SJSA1 (cell line): ENCODE measurements at regions not wholly inside any gene's neighbourhood (a gene's known extent, or its start where the extent isn't known, plus 50 kb on each side); places are given as distances from the start of the nearest gene placed in this dataset.
"Not testable (repeated sequence)": the region's sequence is repeated elsewhere in the genome, so short reads cannot be mapped to it uniquely, and the experiment has no call there.

Experiments
- DNase-seq, 2 experiments: peaks; one replicate each; pipeline ENCODE4 v3.0.0-alpha.2; 2015 to 2020; ENCODE audit warnings: low spot score in 2 of 2, low read depth in 1 of 2
- H3K27ac ChIP-seq: fragments of 250-450 bp; sonication (Bioruptor Pico); 2 replicates; pipeline ENCODE4 v1.5.1; 2020; ENCODE audit warnings: mild to moderate bottlenecking, moderate library complexity
- H3K27me3 ChIP-seq: fragments of 250-450 bp; sonication (Bioruptor Pico); replicated peaks from 2 replicates; pipeline ENCODE4 v1.5.1; 2020; ENCODE audit warnings: mild to moderate bottlenecking, moderate library complexity
- H3K36me3 ChIP-seq: fragments of 250-450 bp; sonication (Bioruptor Pico); 2 replicates; pipeline ENCODE4 v1.5.1; 2020; ENCODE audit warnings: mild to moderate bottlenecking
- H3K4me1 ChIP-seq: fragments of 250-450 bp; sonication (Bioruptor Pico); replicated peaks from 2 replicates; pipeline ENCODE4 v1.6.1; 2021; ENCODE audit warnings: mild to moderate bottlenecking
- H3K4me3 ChIP-seq: fragments of 250-450 bp; sonication (Bioruptor Pico); 2 replicates; pipeline ENCODE4 v1.5.1; 2020; ENCODE audit warnings: mild to moderate bottlenecking
- H3K9me3 ChIP-seq: fragments of 250-450 bp; sonication (Bioruptor Pico); replicated peaks from 2 replicates; pipeline ENCODE4 v1.5.1; 2020; ENCODE audit warnings: mild to moderate bottlenecking

DNA sequence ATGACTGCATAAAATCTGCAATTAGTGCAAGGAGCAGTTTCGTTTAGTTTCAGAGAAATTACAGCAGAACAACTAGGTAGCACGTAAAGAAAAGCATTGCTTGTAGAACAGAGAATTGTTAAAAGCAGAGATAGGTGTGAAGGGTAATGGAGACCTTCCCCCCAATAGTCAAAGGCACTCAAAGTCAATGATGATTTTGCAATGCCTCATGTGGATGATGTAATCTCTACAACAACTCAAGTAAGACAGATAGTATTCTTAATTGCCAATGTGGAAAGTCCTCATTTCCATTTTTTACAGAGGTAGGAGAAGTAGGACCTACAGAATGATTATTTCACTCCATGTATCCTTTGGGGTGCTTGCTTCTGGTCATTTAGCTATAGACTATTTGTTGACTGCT, 94.3 kb upstream of the GNAI1 start:
- Histone ChIP-seq H3K4me3 (no peak overlapping the region), H3K4me1 (no peaks in the 10 kb centered on the region), H3K27ac (no peak overlapping the region), H3K9me3 (no peaks in the 10 kb centered on the region), H3K36me3 (no peaks in the 10 kb centered on the region), H3K27me3 (no peaks in the 10 kb centered on the region)
- DNase-seq, result no peak

DNA sequence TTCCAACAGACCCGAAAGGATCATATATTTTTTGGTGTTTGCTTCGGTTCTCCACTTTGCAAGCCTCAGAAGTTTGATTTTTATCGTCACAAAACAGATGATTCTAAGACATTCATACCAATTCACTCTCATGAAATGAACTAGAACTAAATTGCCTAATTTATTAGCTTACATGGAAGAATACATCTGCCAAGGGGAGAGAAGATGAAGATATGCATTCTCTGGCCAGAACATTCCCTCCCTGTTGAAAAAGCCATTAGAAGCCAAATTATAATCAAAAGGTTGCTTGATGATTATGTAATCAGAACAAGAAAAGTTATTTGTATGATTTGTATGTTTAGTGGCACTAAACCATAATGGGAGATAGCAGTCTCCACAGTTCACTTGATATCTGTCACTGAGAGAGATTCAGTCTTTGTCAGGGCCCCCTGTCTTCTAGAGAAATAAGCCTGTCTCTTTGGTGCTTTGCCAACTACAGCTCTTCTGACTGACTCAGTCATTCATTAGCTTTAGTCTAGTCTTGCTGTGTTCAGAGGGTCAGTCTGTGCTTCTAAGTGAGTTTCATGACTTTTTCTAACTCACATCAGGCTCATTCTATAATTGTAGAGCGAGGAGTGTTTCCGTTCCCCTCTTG, 95.3 kb upstream of the GNAI1 start:
- Histone ChIP-seq H3K4me3 (no peak overlapping the region), H3K36me3 (no peaks in the 10 kb centered on the region), H3K27me3 (no peaks in the 10 kb centered on the region), H3K9me3 (no peaks in the 10 kb centered on the region), H3K27ac (no peak overlapping the region), H3K4me1 (no peaks in the 10 kb centered on the region)
- no peak for DNase-seq

DNA sequence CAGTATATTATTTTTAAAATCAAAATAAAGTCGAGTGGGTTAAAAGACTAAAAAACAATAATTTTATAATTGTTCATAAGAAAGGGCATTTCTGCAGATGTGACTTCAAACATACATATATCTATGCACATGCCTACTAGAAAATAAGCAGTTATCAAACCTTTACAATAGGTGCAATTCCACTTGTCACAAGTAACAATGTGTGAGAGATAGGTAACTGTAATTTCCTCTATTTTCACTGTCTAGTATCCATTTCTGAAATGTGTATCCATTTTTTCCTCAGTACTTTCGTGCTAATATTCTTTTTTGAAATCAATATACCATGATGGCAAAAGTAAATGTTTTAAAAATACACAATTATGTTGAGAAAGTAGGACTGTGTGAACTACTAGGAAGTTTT, 96.9 kb upstream of the GNAI1 start:
- Histone ChIP-seq H3K27me3 (no peaks in the 10 kb centered on the region), H3K4me1 (no peaks in the 10 kb centered on the region), H3K27ac (no peak overlapping the region), H3K36me3 (no peaks in the 10 kb centered on the region), H3K9me3 (no peaks in the 10 kb centered on the region), H3K4me3 (no peak overlapping the region)
- no peak for DNase-seq

DNA sequence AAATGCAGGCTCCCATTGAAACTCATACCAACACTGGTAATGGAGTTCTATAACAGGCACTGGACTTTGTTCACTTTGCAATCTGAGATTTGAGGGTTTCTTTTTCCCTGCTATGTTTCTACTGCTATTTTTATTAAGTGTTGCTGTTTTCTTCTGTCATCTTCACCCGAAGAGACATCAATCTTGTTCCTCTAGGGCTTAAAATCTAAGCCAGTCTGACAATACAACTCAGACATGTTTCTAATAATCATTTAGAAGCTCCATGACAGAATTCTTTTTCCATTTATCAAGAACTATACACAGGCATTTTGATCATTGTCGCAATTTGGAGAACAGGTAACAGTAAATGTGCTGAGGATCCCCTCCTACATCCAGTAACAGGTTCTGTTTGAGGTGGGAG, 98.5 kb upstream of the GNAI1 start:
- Histone ChIP-seq H3K27me3 (no peaks in the 10 kb centered on the region), H3K9me3 (no peaks in the 10 kb centered on the region), H3K4me1 (no peaks in the 10 kb centered on the region), H3K27ac (no peak overlapping the region), H3K4me3 (no peak overlapping the region), H3K36me3 (no peaks in the 10 kb centered on the region)
- no peak for DNase-seq

DNA sequence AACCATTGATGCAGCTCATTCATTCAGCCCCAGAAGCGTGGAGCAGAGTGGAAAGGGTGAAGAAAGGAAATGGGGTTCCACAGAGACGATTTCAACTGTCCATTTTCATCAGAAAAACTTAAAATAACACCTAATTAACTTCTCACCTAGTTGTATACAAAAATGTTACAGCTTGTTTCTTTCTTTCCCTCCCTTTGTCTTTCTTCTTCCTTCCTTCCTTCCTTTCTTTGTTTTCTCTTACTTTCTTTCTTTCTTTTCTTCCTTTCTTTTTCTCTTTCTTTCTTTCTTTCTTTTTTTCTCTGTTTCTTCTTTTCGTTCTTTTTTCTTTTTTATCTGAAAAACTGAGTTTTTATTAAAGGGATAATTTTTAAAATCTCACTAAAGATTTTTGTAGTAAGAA, 105.9 kb upstream of the GNAI1 start:
- Histone ChIP-seq H3K27ac (no peak overlapping the region), H3K4me1 (peaks cover 6% of the 10 kb centered on the region), H3K27me3 (no peaks in the 10 kb centered on the region), H3K4me3 (no peak overlapping the region), H3K9me3 (no peaks in the 10 kb centered on the region), H3K36me3 (no peaks in the 10 kb centered on the region)
- DNase-seq, result no peak

DNA sequence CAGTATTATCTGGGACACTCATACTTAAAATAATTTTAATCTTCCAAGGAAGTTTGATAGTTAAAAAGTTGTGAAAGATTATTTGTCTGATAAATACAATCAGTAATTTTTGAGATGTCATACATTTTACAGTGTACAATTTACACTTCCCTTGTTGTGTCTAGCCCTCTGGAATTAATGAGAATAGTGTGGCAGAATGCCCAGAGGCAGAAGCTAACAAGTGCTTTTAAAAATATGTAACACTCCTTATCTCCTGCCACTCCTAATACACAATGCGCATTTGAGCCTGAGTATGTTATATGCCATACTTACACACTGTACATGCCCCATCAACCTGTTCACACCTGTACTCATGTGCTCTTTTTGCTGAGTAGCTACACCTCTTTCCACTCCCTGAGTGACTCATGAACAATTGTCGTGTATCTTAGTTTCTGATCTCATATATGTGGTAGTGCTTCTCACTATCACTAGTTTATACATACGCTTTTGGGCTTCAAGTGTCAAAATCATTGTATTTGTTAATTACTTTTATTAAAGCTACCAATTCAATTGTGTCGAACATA, 106.9 kb upstream of the GNAI1 start:
- Histone ChIP-seq H3K4me3 (no peak overlapping the region), H3K4me1 (peaks cover 6% of the 10 kb centered on the region), H3K27ac (no peak overlapping the region), H3K36me3 (no peaks in the 10 kb centered on the region), H3K9me3 (no peaks in the 10 kb centered on the region), H3K27me3 (no peaks in the 10 kb centered on the region)
- DNase-seq, result no peak

DNA sequence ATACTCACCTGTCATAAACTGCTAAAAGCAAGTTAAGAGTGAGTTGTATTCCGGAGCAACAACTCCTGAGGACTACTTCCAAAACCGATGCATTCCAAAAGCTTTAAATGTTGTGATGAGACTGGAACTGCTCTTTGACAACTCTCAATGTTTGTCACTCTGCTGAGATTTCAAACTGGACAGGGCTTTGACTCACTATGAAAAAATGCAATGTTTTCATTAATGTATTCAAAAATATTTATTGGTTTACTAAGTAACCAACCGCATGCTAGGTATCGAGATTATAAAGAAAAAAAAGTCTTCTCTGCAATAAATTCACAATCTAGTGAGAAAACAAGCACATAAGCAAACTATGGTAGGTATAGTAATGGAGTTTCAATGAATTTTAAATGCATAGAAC, 107.9 kb upstream of the GNAI1 start:
- Histone ChIP-seq H3K9me3 (no peaks in the 10 kb centered on the region), H3K4me3 (no peak overlapping the region), H3K27ac (peak overlapping the region; percentile 40), H3K4me1 (peaks cover 6% of the 10 kb centered on the region), H3K36me3 (no peaks in the 10 kb centered on the region), H3K27me3 (no peaks in the 10 kb centered on the region)
- peak in 1 of 2 experiments; percentile 49 for DNase-seq

DNA sequence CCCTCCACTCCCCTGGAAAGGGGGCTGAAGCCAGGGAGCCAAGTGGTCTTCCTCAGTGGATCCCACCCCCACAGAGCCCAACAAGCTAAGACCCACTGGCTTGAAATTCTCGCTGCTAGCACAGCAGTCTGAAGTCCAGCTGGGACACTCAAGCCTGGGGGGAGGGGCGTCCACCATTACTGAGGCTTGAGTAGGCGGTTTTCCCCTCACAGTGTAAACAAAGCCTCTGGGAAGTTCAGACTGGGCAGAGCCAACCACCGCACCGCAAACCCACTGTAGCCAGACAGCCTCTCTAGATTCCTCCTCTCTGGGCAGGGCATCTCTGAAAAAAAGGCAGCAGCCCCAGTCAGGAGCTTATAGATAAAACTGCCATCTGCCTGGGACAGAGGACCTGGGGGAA, 114.4 kb upstream of the GNAI1 start:
- not testable (repeated sequence) for DNase-seq, H3K36me3 ChIP-seq, H3K4me1 ChIP-seq, H3K27me3 ChIP-seq, H3K4me3 ChIP-seq, H3K9me3 ChIP-seq, H3K27ac ChIP-seq

DNA sequence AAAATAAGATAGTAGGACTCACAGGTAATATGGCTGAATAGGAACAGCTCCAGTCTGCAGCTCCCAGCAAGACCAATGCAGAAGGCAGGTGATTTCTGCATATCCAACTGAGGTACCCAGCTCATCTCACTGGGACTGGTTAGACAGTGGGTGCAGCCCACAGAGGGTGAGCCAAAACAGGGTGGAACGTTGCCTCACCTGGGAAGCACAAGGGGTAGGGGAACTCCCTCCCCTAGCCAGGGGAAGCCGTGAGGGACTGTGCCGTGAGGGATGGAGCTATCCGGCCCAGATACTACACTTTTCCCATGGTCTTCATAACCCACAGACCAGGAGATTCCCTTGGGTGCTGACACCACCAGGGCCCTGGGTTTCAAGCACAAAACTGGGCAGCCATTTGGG, 114.8 kb upstream of the GNAI1 start:
- DNase-seq, H3K9me3 ChIP-seq, H3K27me3 ChIP-seq, H3K4me3 ChIP-seq, H3K27ac ChIP-seq, H3K36me3 ChIP-seq, H3K4me1 ChIP-seq: not testable (repeated sequence)

DNA sequence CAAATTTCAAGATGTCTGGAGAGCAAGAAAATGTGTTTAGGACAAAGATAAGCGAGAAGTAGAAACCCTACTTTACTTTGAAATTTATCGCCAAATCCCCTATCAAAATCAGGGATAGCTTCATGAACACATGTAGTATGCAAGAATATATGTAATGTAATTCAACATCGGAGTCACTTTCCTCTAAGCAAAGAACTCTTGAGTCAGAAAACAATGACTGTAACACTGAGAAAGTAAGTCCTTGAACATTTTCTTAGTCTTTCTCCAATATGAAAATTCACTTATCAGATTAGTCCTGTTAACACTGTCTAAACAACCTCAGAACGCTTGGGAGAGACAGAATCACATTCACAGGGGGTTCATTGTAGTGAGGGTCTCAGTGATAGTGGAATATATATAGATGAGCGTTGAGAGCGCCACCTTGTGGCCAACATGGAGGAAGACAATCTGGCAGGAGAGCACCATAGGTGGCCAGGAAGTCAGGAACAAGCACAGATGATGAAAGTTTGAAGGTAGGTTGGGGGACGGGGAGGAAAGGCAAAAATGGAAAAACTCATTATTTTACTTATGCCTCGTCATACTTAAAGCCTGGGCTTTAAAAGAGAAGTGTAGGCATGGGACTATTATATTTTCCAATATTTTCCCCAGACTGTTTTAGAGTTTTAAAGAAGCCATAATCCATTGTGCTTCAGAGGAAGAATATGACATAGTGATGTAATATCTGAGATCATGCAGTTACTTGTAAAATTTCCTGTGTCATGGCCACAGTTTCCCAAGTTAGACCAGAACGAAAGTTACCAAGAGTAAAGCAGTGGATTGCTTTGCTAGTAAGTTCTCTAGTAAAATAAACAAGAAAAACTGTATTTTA, 115.5 kb upstream of the GNAI1 start:
- peaks cover 10% of the 10 kb centered on the region for H3K4me1 ChIP-seq
- no peak overlapping the region; the same call in 1 of the 2 replicates for H3K27ac ChIP-seq
- peak; percentile 48 to 66 for DNase-seq
- H3K27me3 ChIP-seq, result no peaks in the 10 kb centered on the region
- H3K36me3 ChIP-seq, result no peaks in the 10 kb centered on the region
- H3K9me3 ChIP-seq, result no peaks in the 10 kb centered on the region
- H3K4me3 ChIP-seq, result no peak overlapping the region

DNA sequence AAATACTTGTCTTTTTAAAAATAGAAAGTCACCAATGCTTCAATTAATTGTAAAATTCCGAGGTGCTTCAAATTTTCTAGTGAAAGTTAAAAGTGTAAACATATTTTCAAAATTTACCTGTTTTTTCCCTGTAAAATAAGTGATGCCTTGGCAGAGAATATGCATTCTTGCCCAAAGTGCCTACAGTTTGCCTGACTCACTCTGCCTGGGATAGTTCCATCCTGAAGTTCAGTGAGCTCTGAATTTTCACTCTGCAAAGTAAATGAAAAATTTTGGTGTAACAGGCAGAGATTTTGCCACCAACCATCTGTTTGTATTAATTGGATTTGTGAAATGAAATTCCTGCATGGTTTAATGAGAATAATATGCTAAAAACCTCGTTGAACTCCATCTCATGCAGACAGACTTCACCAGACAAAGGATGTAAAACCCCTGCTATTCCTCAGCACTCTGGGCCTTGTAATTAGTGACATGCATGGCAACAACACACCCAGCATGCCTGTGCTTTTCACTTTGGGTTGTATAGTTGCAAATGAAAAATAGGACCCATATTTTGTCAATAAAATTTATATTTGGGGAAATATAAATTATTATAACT, 117.4 kb upstream of the GNAI1 start:
- Histone ChIP-seq H3K4me3 (no peak overlapping the region), H3K4me1 (peaks cover 10% of the 10 kb centered on the region), H3K9me3 (no peaks in the 10 kb centered on the region), H3K27ac (no peak overlapping the region), H3K36me3 (no peaks in the 10 kb centered on the region), H3K27me3 (no peaks in the 10 kb centered on the region)
- no peak for DNase-seq

DNA sequence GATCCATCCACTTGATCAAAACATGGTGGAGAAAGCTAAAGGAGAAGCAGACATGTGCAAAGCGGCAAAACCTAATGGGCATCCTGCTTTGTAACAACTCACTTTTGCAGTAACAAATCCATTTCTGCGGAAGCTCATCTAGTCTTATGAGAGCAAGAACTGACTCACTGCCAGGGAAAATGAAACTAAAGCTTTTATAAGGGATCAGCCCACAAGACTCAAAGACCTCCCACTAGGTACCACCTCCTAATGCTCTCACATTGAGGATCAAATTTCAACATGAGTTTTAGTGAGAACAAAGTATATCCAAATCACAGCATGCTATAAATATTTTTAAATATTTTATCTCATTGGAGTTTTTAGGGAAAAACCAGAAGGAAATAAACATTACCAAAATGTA, 120.1 kb upstream of the GNAI1 start:
- Histone ChIP-seq H3K4me1 (peaks cover 10% of the 10 kb centered on the region), H3K36me3 (no peaks in the 10 kb centered on the region), H3K27me3 (no peaks in the 10 kb centered on the region), H3K4me3 (no peak overlapping the region), H3K27ac (no peak overlapping the region), H3K9me3 (no peaks in the 10 kb centered on the region)
- DNase-seq, result no peak

DNA sequence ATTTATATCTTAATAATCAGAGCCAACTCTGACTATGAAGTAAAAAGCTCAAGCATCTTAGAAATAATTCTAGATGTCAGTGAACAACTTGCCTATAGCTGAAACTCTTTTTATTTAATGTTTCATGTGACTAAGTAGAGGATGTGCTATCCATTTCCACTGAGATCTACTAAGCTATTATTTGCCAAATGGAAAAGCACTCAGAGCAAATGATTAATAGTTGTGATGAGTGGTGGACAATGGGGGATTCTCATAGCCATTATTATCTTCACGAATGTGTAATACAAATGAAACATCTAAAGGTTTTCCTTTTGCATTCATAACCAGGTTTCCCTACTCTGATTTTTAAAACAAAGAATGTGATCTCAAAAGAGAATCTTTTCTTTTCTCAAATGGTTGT, 126.6 kb upstream of the GNAI1 start:
- Histone ChIP-seq H3K9me3 (no peaks in the 10 kb centered on the region), H3K27ac (no peak overlapping the region), H3K36me3 (no peaks in the 10 kb centered on the region), H3K4me1 (peaks cover 3% of the 10 kb centered on the region), H3K27me3 (no peaks in the 10 kb centered on the region), H3K4me3 (no peak overlapping the region)
- DNase-seq, result no peak

DNA sequence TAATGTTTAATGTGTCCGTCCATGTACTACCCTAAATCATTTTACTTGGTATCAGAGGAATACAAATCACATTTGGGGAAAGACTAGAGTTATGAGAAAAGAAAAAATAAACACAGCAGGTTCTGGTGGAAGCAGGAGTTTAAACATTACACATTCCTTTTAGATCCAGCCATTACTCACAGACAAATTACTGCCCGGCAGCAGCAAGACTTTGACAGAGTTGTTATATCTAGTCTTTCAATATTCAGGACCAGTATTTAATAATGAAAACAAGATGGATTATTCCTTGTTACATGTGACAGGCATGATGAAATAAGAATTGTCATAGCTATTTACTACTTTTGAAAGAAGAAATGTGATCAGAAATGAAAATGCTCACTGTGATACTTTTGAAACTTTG, 131.8 kb upstream of the GNAI1 start:
- peak in 1 of 2 experiments; percentile 26 for DNase-seq
- Histone ChIP-seq H3K27ac (no peak overlapping the region), H3K27me3 (no peaks in the 10 kb centered on the region), H3K9me3 (no peaks in the 10 kb centered on the region), H3K4me3 (no peak overlapping the region), H3K4me1 (peaks cover 12% of the 10 kb centered on the region), H3K36me3 (no peaks in the 10 kb centered on the region)
